T-cell (primary cell): ENCODE measurements at regions not wholly inside any gene's neighbourhood (a gene's known extent, or its start where the extent isn't known, plus 50 kb on each side); places are given as distances from the start of the nearest gene placed in this dataset.

Source experiments
- ATAC-seq, 4 experiments: fragments of 200-7000 bp in 3 of 4; fragments of 150-1000 bp in 1 of 4; cut with Tn5 transposase; replicated peaks in 1 of 4; 1 replicate in 3 of 4; 2 replicates in 1 of 4; pipeline ENCODE4 v1.10.0; 2021; ENCODE audit warnings: moderate library complexity in 3 of 4, mild to moderate bottlenecking in 2 of 4, moderate number of reproducible peaks in 1 of 4
- CTCF ChIA-PET, 2 donors: fragments of 300-600 bp; sonication (Branson Sonifier 250); formaldehyde crosslinking; loops; one replicate each; lab custom pipeline; 2022; ENCODE audit warnings: antibody characterized with exemption in 2 of 2; lab: Charles Lee
- POLR2A ChIA-PET, 2 donors: fragments of 300-600 bp; sonication (Branson Sonifier 250); formaldehyde crosslinking; loops; one replicate each; lab custom pipeline; 2022; ENCODE audit warnings: antibody characterized with exemption in 2 of 2; lab: Charles Lee
- DNase-seq, 35 experiments: peaks; one replicate each; pipeline versions ENCODE4 v3.0.0 to v3.0.0-alpha.2; 2013 to 2023
- H3K27ac ChIP-seq: one replicate; pipeline ENCODE4 v1.5.1; 2013; ENCODE audit warnings: low read length
- H3K27me3 ChIP-seq, 2 experiments: replicated peaks in 1 of 2; 1 replicate in 1 of 2; 2 replicates in 1 of 2; pipeline versions ENCODE4 v1.6.1 to v1.7.0; 2013; ENCODE audit warnings: low read length in 1 of 2, mixed read lengths in 1 of 2; ENCODE audit not compliant: control insufficient read depth in 2 of 2, insufficient read depth in 2 of 2; ENCODE audit errors: extremely low read depth in 1 of 2
- H3K36me3 ChIP-seq, 2 donors: 1 replicate in 1 of 2; 2 replicates in 1 of 2; pipeline versions ENCODE4 v1.6.1 to v1.7.0; 2013; ENCODE audit warnings: low read length in 1 of 2; ENCODE audit not compliant: control insufficient read depth in 2 of 2, insufficient read depth in 1 of 2; ENCODE audit errors: extremely low read depth in 1 of 2
- H3K4me1 ChIP-seq, 2 experiments: 1 replicate in 1 of 2; 2 replicates in 1 of 2; pipeline versions ENCODE4 v1.6.1 to v1.7.0; 2013; ENCODE audit warnings: low read length in 2 of 2, mixed read lengths in 1 of 2; ENCODE audit not compliant: insufficient read depth in 2 of 2, control insufficient read depth in 1 of 2; ENCODE audit errors: extremely low read depth in 1 of 2
- H3K4me3 ChIP-seq, 2 donors: 1 replicate in 1 of 2; 2 replicates in 1 of 2; pipeline versions ENCODE4 v1.5.1 to v1.7.0; 2013; ENCODE audit warnings: mild to moderate bottlenecking in 2 of 2, low read length in 1 of 2, moderate library complexity in 1 of 2; ENCODE audit not compliant: control insufficient read depth in 1 of 2; ENCODE audit errors: extremely low read depth in 1 of 2
- H3K9me3 ChIP-seq: 2 replicates; pipeline ENCODE4 v1.7.0; 2013
- H3K27ac Mint-ChIP-seq, 2 donors: one replicate each; pipeline ENCODE4 v1.8.0; 2020 to 2021; ENCODE audit warnings: mild to moderate bottlenecking in 2 of 2, mixed read lengths in 2 of 2
- H3K27me3 Mint-ChIP-seq, 2 donors: one replicate each; pipeline ENCODE4 v1.8.0; 2021 to 2022; ENCODE audit warnings: mixed read lengths in 2 of 2
- H3K36me3 Mint-ChIP-seq: one replicate; pipeline ENCODE4 v1.8.0; 2021; ENCODE audit warnings: mixed read lengths
- H3K4me1 Mint-ChIP-seq, 3 donors: one replicate each; pipeline ENCODE4 v1.8.0; 2020 to 2022; ENCODE audit warnings: mixed read lengths in 3 of 3, mild to moderate bottlenecking in 1 of 3
- H3K4me3 Mint-ChIP-seq, 3 donors: one replicate each; pipeline ENCODE4 v1.8.0; 2020 to 2022; ENCODE audit warnings: mild to moderate bottlenecking in 3 of 3, mixed read lengths in 3 of 3, moderate library complexity in 3 of 3
- H3K9me3 Mint-ChIP-seq, 3 donors: one replicate each; pipeline ENCODE4 v1.8.0; 2020 to 2022; ENCODE audit warnings: mixed read lengths in 3 of 3
- WGBS: methylation state at CpG from one replicate; pipeline ENCODE4 v1.1.5; 2013; ENCODE audit warnings: missing lambda C conversion rate; ENCODE audit not compliant: insufficient coverage; 5-methylcytosine and 5-hydroxymethylcytosine counted together

- no peaks in the 10 kb centered on the region for H3K4me1 Mint-ChIP-seq
- no peaks in the 10 kb centered on the region for H3K9me3 Mint-ChIP-seq
Observed at GRCh38 chr2:41932241-41933045, 115.4 kb upstream of the PKDCC start.

GRCh38 chr2:41933046-41933420, 114.8 kb upstream of the PKDCC start:
- Mint-ChIP-seq H3K4me1 (no peaks in the 10 kb centered on the region), H3K27me3 (peaks cover 3% of the 10 kb centered on the region in 2 donors), H3K4me3 (no peak overlapping the region), H3K9me3 (no peaks in the 10 kb centered on the region), H3K27ac (no peak overlapping the region), H3K36me3 (no peaks in the 10 kb centered on the region)
- H3K36me3 ChIP-seq: no peaks in the 10 kb centered on the region
- peaks cover 0 to 9% of the 10 kb centered on the region in 2 experiments for H3K27me3 ChIP-seq
- H3K27ac ChIP-seq: no peak overlapping the region
- CTCF ChIA-PET: no interaction called here
- ATAC-seq (no peak), DNase-seq (no peak)
- no peak overlapping the region for H3K4me3 ChIP-seq
- POLR2A ChIA-PET: interaction anchor here in 1 of 2 donors (0.6 kb wide), 1 partner anchor 84 kb away, joined by 3 read pairs; no protein-coding TSS in a partner anchor
- H3K9me3 ChIP-seq: no peaks in the 10 kb centered on the region
- no CpG with 5 or more reads among the region's 3 CpGs for WGBS
- no peaks in the 10 kb centered on the region for H3K4me1 ChIP-seq

More at GRCh38 chr2:41932241-41933045, 115.4 kb upstream of the PKDCC start:
- ATAC-seq (no peak), DNase-seq (no peak)
- H3K4me3 Mint-ChIP-seq: no peak overlapping the region
- Histone ChIP-seq H3K4me3 (no peak overlapping the region), H3K27ac (no peak overlapping the region), H3K27me3 (peaks cover 0 to 7% of the 10 kb centered on the region in 2 experiments), H3K36me3 (no peaks in the 10 kb centered on the region), H3K9me3 (no peaks in the 10 kb centered on the region), H3K4me1 (no peaks in the 10 kb centered on the region)
- H3K36me3 Mint-ChIP-seq: no peaks in the 10 kb centered on the region
- POLR2A ChIA-PET: interaction anchor here in 1 of 2 donors (0.6 kb wide), 1 partner anchor 85 kb away, joined by 3 read pairs; no protein-coding TSS in a partner anchor
- CTCF ChIA-PET: no interaction called here
- no peak overlapping the region for H3K27ac Mint-ChIP-seq
- H3K27me3 Mint-ChIP-seq: peaks cover 3% of the 10 kb centered on the region in 2 donors
- WGBS: 68% methylated on average over 6 of the region's 17 CpGs

- Mint-ChIP-seq H3K4me1 (no peaks in the 10 kb centered on the region), H3K9me3 (no peaks in the 10 kb centered on the region), H3K4me3 (no peak overlapping the region), H3K27me3 (peaks cover 3 to 6% of the 10 kb centered on the region in 2 donors), H3K27ac (no peak overlapping the region), H3K36me3 (no peaks in the 10 kb centered on the region)
- no peaks in the 10 kb centered on the region for H3K36me3 ChIP-seq
- no peak for ATAC-seq
- DNase-seq: no peak
- H3K27me3 ChIP-seq: peaks cover 0 to 16% of the 10 kb centered on the region in 2 experiments
- no peak overlapping the region for H3K4me3 ChIP-seq
- POLR2A ChIA-PET: no interaction called here
- no peaks in the 10 kb centered on the region for H3K4me1 ChIP-seq
- CTCF ChIA-PET: no interaction called here
- no peaks in the 10 kb centered on the region for H3K9me3 ChIP-seq
- H3K27ac ChIP-seq: no peak overlapping the region
- WGBS: 75% methylated on average over 2 of the region's 8 CpGs
Observed at GRCh38 chr2:41933585-41934320, 114.1 kb upstream of the PKDCC start.

GRCh38 chr2:41934329-41934958, 113.4 kb upstream of the PKDCC start:
- 76% methylated on average over 7 of the region's 10 CpGs for whole genome bisulfite sequencing
- Mint-ChIP-seq H3K9me3 (no peaks in the 10 kb centered on the region), H3K27ac (no peak overlapping the region), H3K36me3 (no peaks in the 10 kb centered on the region), H3K4me1 (no peaks in the 10 kb centered on the region), H3K27me3 (peaks cover 4 to 6% of the 10 kb centered on the region in 2 donors), H3K4me3 (no peak overlapping the region)
- Histone ChIP-seq H3K9me3 (no peaks in the 10 kb centered on the region), H3K27me3 (peaks cover 0 to 16% of the 10 kb centered on the region in 2 experiments), H3K4me1 (no peaks in the 10 kb centered on the region), H3K4me3 (no peak overlapping the region), H3K36me3 (no peaks in the 10 kb centered on the region), H3K27ac (no peak overlapping the region)
- ChIA-PET POLR2A (no interaction called here), CTCF (no interaction called here)
- DNase-seq (no peak), ATAC-seq (no peak)

- H3K27me3 Mint-ChIP-seq: peaks cover 6 to 8% of the 10 kb centered on the region in 2 donors
- Histone ChIP-seq H3K27me3 (peaks cover 0 to 16% of the 10 kb centered on the region in 2 experiments), H3K36me3 (no peaks in the 10 kb centered on the region), H3K27ac (no peak overlapping the region), H3K4me3 (no peak overlapping the region), H3K9me3 (no peaks in the 10 kb centered on the region), H3K4me1 (no peaks in the 10 kb centered on the region)
- H3K4me3 Mint-ChIP-seq: no peak overlapping the region
- CTCF ChIA-PET: no interaction called here
- DNase-seq (no peak), ATAC-seq (no peak)
- no peaks in the 10 kb centered on the region for H3K36me3 Mint-ChIP-seq
- H3K9me3 Mint-ChIP-seq: no peaks in the 10 kb centered on the region
- H3K27ac Mint-ChIP-seq: no peak overlapping the region
- WGBS: no CpG with 5 or more reads among the region's 2 CpGs
- H3K4me1 Mint-ChIP-seq: no peaks in the 10 kb centered on the region
- POLR2A ChIA-PET: no interaction called here
Observed at GRCh38 chr2:41935002-41935401, 112.8 kb upstream of the PKDCC start.

- peaks cover 0 to 14% of the 10 kb centered on the region in 2 experiments for H3K27me3 ChIP-seq
- Mint-ChIP-seq H3K4me1 (no peaks in the 10 kb centered on the region), H3K36me3 (no peaks in the 10 kb centered on the region), H3K27me3 (peaks cover 6 to 8% of the 10 kb centered on the region in 2 donors), H3K27ac (no peak overlapping the region), H3K9me3 (no peaks in the 10 kb centered on the region), H3K4me3 (no peak overlapping the region)
- no peak overlapping the region for H3K4me3 ChIP-seq
- CTCF ChIA-PET: no interaction called here
- DNase-seq: no peak
- POLR2A ChIA-PET: no interaction called here
- no peaks in the 10 kb centered on the region for H3K4me1 ChIP-seq
- H3K9me3 ChIP-seq: no peaks in the 10 kb centered on the region
- WGBS: 37% methylated on average over 2 of the region's 2 CpGs
- no peaks in the 10 kb centered on the region for H3K36me3 ChIP-seq
- no peak for ATAC-seq
- H3K27ac ChIP-seq: no peak overlapping the region
Observed at GRCh38 chr2:41935825-41936224, 112.0 kb upstream of the PKDCC start.
